ENCODE measurements at regions not wholly inside any gene's neighbourhood (a gene's known extent, or its start where the extent isn't known, plus 50 kb on each side); places are given as distances from the start of the nearest gene placed in this dataset.
"Not testable (repeated sequence)": the region's sequence is repeated elsewhere in the genome, so short reads cannot be mapped to it uniquely, and the experiment has no call there.

GRCh38 chr14:27847480-27847879 lies 919.1 kb upstream of the FOXG1 start:
- not testable (repeated sequence) for TF ChIP-seq CTCF (IDR thresholded peaks at IDR 0.05; ENCODE audit: borderline replicate concordance, extremely low read depth, low read length, poor library complexity, severe bottlenecking); EZH2 (IDR thresholded peaks at IDR 0.05; ENCODE audit: borderline replicate concordance, low read depth, low read length, severe bottlenecking)
